NT2/D1 (cell line): ENCODE measurements at regions not wholly inside any gene's neighbourhood (a gene's known extent, or its start where the extent isn't known, plus 50 kb on each side); places are given as distances from the start of the nearest gene placed in this dataset.

Source experiments
- SUZ12 ChIP-seq: IDR thresholded peaks from 2 replicates; pipeline ENCODE4 v1.6.1; 2011; ENCODE audit not compliant: insufficient read length, insufficient read depth; ENCODE audit errors: extremely low read depth
- YY1 ChIP-seq: IDR thresholded peaks from 2 replicates; pipeline ENCODE4 v1.6.1; 2011; ENCODE audit not compliant: insufficient read length, insufficient read depth
- ZNF274 ChIP-seq: IDR thresholded peaks from 2 replicates; pipeline ENCODE4 v1.6.1; 2011; ENCODE audit warnings: mild to moderate bottlenecking, low read depth, low read length

DNA sequence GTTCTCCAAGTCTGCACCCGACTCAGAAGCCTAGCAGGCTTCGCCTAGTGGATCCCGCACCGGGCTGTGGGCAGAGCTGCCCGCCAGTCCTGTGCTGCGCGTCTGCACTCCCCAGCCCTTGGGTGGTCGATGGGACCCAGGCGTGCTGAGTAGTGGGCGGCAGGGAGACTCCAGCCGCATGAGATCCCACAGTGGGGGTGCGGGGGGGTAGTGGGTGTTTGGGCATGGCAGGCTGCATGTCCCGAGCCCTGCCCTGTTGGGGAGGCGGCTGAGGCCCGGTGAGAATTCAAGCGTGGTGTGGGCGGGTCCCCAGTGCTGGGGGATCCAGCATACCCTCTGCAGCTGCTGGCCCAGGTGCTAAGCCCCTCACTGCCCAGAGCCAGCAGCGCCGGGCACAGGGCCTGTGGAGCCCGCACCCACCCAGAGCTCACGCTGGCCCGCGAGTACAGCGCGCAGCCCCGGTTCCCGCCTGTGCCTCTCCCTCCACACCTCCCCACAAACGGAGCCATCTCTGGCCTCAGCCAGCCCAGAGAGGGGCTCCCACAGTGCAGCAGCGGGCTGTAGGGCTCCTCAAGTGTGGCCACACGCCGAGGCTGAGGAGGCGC lies 53.9 kb upstream of the BNC2 start:
- TF ChIP-seq YY1 = no peak
- TF ChIP-seq SUZ12 = no peak
- TF ChIP-seq ZNF274 = no peak
